ENCODE measurements at regions not wholly inside any gene's neighbourhood (a gene's known extent, or its start where the extent isn't known, plus 50 kb on each side); places are given as distances from the start of the nearest gene placed in this dataset.

DNA sequence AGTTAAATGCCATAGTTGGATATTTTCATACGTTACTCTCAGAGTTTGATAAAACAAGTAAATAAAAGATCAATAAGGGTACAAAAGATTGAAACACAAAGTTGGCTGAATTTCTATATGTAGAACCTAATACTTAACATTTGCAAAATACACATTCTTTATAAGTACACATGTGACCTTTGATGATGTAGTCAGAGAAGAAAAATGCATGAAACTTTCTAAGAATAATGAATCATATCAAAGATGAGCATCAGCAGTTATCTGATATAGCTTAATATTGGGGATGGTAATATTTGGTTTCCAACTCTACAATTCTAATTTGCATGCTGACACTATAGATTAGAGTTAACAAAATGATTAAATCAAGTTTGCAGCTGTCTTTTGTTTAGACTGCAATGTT lies 188.0 kb upstream of the TGFBR2 start:
- Histone ChIP-seq H3K4me1 (ENCODE audit: control insufficient read depth, extremely low read depth, insufficient read depth, low read length) (no peaks in the 10 kb centered on the region), H3K36me3 (ENCODE audit: control insufficient read depth in 2 of 2, extremely low read depth in 1 of 2, insufficient read depth in 2 of 2, low read length in 2 of 2) (no peaks in the 10 kb centered on the region), H3K4me2 (ENCODE audit: control insufficient read depth, extremely low read depth, insufficient read depth, low read depth, low read length) (no peak overlapping the region), H2AFZ (ENCODE audit: control insufficient read depth, low read length) (no peak overlapping the region), H3K4me3 (ENCODE audit: control insufficient read depth in 2 of 3, extremely low read depth in 1 of 3, insufficient read depth in 2 of 3, low read depth in 1 of 3, low read length in 3 of 3) (no peak overlapping the region), H3K9me3 (ENCODE audit: control insufficient read depth, low read depth, low read length) (no peaks in the 10 kb centered on the region), H3K9me1 (ENCODE audit: control insufficient read depth, extremely low read depth, insufficient read depth, low read length) (no peaks in the 10 kb centered on the region), H3K27ac (ENCODE audit: control insufficient read depth, insufficient read depth, low read length) (no peak overlapping the region), H3K79me2 (ENCODE audit: control insufficient read depth, insufficient read depth, low read length) (no peaks in the 10 kb centered on the region), H4K20me1 (ENCODE audit: control insufficient read depth, extremely low read depth, insufficient read depth, low read length) (no peaks in the 10 kb centered on the region), H3K27me3 (ENCODE audit: control insufficient read depth, extremely low read depth, insufficient read depth, low read length) (no peaks in the 10 kb centered on the region), H3K9ac (ENCODE audit: control insufficient read depth, extremely low read depth, insufficient read depth, low read length) (no peak overlapping the region)
- dilution Hi-C loops (cut with MboI; ENCODE audit: extremely low pct_ligation_motif_present, low sequenced_read_pairs): no loop called here
- DNase-seq (ENCODE audit: low read depth, low spot score): no peak
- FAIRE-seq: no peak
- TF ChIP-seq EZH2 (IDR thresholded peaks at IDR 0.05; ENCODE audit: low read length): no peak
- TF ChIP-seq, protein P1, sequence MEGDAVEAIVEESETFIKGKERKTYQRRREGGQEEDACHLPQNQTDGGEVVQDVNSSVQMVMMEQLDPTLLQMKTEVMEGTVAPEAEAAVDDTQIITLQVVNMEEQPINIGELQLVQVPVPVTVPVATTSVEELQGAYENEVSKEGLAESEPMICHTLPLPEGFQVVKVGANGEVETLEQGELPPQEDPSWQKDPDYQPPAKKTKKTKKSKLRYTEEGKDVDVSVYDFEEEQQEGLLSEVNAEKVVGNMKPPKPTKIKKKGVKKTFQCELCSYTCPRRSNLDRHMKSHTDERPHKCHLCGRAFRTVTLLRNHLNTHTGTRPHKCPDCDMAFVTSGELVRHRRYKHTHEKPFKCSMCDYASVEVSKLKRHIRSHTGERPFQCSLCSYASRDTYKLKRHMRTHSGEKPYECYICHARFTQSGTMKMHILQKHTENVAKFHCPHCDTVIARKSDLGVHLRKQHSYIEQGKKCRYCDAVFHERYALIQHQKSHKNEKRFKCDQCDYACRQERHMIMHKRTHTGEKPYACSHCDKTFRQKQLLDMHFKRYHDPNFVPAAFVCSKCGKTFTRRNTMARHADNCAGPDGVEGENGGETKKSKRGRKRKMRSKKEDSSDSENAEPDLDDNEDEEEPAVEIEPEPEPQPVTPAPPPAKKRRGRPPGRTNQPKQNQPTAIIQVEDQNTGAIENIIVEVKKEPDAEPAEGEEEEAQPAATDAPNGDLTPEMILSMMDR (optimal IDR thresholded peaks at IDR 0.05 in 1 of 3, IDR thresholded peaks at IDR 0.05 in 1 of 3, conservative IDR thresholded peaks at IDR 0.05 in 1 of 3; ENCODE audit: extremely low read depth in 1 of 3, insufficient read depth in 2 of 3, low read length in 3 of 3): no peak

DNA sequence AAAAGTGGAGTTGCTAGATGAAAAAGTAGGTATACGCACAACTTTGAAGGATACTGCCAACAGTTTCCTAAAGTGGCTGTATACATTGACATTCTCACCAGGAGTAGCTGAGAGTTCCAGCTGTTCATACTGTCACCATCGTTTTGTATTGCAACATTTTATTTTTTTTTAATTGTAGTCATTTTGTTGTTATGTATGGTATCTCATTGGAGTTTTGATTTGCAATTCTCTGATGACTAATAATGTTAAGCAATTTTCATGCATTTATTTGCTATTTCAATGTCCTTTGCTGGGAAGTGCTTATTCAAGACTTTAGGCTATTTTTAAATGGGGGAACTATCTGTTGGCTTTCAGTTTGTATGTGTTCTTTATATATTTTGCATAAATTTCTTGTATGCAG lies 185.1 kb upstream of the TGFBR2 start:
- Histone ChIP-seq H3K36me3 (ENCODE audit: control insufficient read depth in 2 of 2, extremely low read depth in 1 of 2, insufficient read depth in 2 of 2, low read length in 2 of 2) (no peaks in the 10 kb centered on the region), H3K4me3 (ENCODE audit: control insufficient read depth in 2 of 3, extremely low read depth in 1 of 3, insufficient read depth in 2 of 3, low read depth in 1 of 3, low read length in 3 of 3) (no peak overlapping the region), H3K79me2 (ENCODE audit: control insufficient read depth, insufficient read depth, low read length) (no peaks in the 10 kb centered on the region), H3K4me1 (ENCODE audit: control insufficient read depth, extremely low read depth, insufficient read depth, low read length) (no peaks in the 10 kb centered on the region), H3K9me3 (ENCODE audit: control insufficient read depth, low read depth, low read length) (no peaks in the 10 kb centered on the region), H4K20me1 (ENCODE audit: control insufficient read depth, extremely low read depth, insufficient read depth, low read length) (no peaks in the 10 kb centered on the region), H2AFZ (ENCODE audit: control insufficient read depth, low read length) (no peak overlapping the region), H3K27me3 (ENCODE audit: control insufficient read depth, extremely low read depth, insufficient read depth, low read length) (no peaks in the 10 kb centered on the region), H3K9ac (ENCODE audit: control insufficient read depth, extremely low read depth, insufficient read depth, low read length) (no peak overlapping the region), H3K4me2 (ENCODE audit: control insufficient read depth, extremely low read depth, insufficient read depth, low read depth, low read length) (no peak overlapping the region), H3K27ac (ENCODE audit: control insufficient read depth, insufficient read depth, low read length) (no peak overlapping the region), H3K9me1 (ENCODE audit: control insufficient read depth, extremely low read depth, insufficient read depth, low read length) (no peaks in the 10 kb centered on the region)
- TF ChIP-seq EZH2 (IDR thresholded peaks at IDR 0.05; ENCODE audit: low read length): no peak
- TF ChIP-seq, protein P1 (optimal IDR thresholded peaks at IDR 0.05 in 1 of 3, IDR thresholded peaks at IDR 0.05 in 1 of 3, conservative IDR thresholded peaks at IDR 0.05 in 1 of 3; ENCODE audit: extremely low read depth in 1 of 3, insufficient read depth in 2 of 3, low read length in 3 of 3): no peak
- dilution Hi-C loops (cut with MboI; ENCODE audit: extremely low pct_ligation_motif_present, low sequenced_read_pairs): no loop called here
- no peak for DNase-seq (ENCODE audit: low read depth, low spot score)
- no peak for FAIRE-seq
